T-helper 17 cell (primary cell): ENCODE measurements at regions not wholly inside any gene's neighbourhood (a gene's known extent, or its start where the extent isn't known, plus 50 kb on each side); places are given as distances from the start of the nearest gene placed in this dataset.

Source experiments
- ATAC-seq: fragments of 150-1000 bp; cut with Tn5 transposase; 2 replicates; pipeline ENCODE4 v1.10.0; 2021; ENCODE audit warnings: mild to moderate bottlenecking, moderate library complexity
- DNase-seq, 3 donors: peaks; one replicate each; pipeline versions ENCODE4 v3.0.0 to v3.0.0-alpha.2; 2020 to 2021
- H3K9me3 ChIP-seq: one replicate; pipeline ENCODE4 v1.7.0; 2013; ENCODE audit warnings: low read length, mild to moderate bottlenecking; ENCODE audit not compliant: control insufficient read depth, poor library complexity, severe bottlenecking
- H3K27ac Mint-ChIP-seq: one replicate; pipeline ENCODE4 v1.8.0; 2022; ENCODE audit warnings: mild to moderate bottlenecking, moderate library complexity, mixed read lengths
- H3K27me3 Mint-ChIP-seq: one replicate; pipeline ENCODE4 v1.8.0; 2022; ENCODE audit warnings: mixed read lengths
- H3K36me3 Mint-ChIP-seq: one replicate; pipeline ENCODE4 v1.8.0; 2022; ENCODE audit warnings: low read depth, mixed read lengths
- H3K4me1 Mint-ChIP-seq: one replicate; pipeline ENCODE4 v1.8.0; 2022; ENCODE audit warnings: mild to moderate bottlenecking, mixed read lengths
- H3K4me3 Mint-ChIP-seq: one replicate; pipeline ENCODE4 v1.8.0; 2022; ENCODE audit warnings: mild to moderate bottlenecking, moderate library complexity, mixed read lengths

GRCh38 chr1:5571438-5571837 is 420.8 kb downstream of the NPHP4 start:
- H3K36me3 Mint-ChIP-seq, result no peaks in the 10 kb centered on the region
- H3K4me3 Mint-ChIP-seq, result no peak overlapping the region
- H3K27me3 Mint-ChIP-seq, result peaks cover 24% of the 10 kb centered on the region
- no peaks in the 10 kb centered on the region for H3K9me3 ChIP-seq
- ATAC-seq (no peak), DNase-seq (no peak)
- no peak overlapping the region for H3K27ac Mint-ChIP-seq
- no peaks in the 10 kb centered on the region for H3K4me1 Mint-ChIP-seq

GRCh38 chr1:5570931-5571330 is 421.3 kb downstream of the NPHP4 start:
- no peaks in the 10 kb centered on the region for H3K36me3 Mint-ChIP-seq
- ATAC-seq, result no peak
- H3K4me3 Mint-ChIP-seq, result no peak overlapping the region
- H3K27ac Mint-ChIP-seq, result no peak overlapping the region
- DNase-seq, result no peak
- no peaks in the 10 kb centered on the region for H3K4me1 Mint-ChIP-seq
- H3K9me3 ChIP-seq, result no peaks in the 10 kb centered on the region
- H3K27me3 Mint-ChIP-seq, result peaks cover 23% of the 10 kb centered on the region

GRCh38 chr1:5568321-5568720 is 423.9 kb downstream of the NPHP4 start:
- Mint-ChIP-seq H3K4me1 (peaks cover 3% of the 10 kb centered on the region), H3K27ac (no peak overlapping the region), H3K36me3 (no peaks in the 10 kb centered on the region), H3K27me3 (peaks cover 29% of the 10 kb centered on the region), H3K4me3 (no peak overlapping the region)
- ATAC-seq (no peak), DNase-seq (no peak)
- no peaks in the 10 kb centered on the region for H3K9me3 ChIP-seq

GRCh38 chr1:5567839-5568238 is 424.4 kb downstream of the NPHP4 start:
- Mint-ChIP-seq H3K4me3 (no peak overlapping the region), H3K27ac (no peak overlapping the region), H3K4me1 (peaks cover 3% of the 10 kb centered on the region), H3K36me3 (no peaks in the 10 kb centered on the region), H3K27me3 (peaks cover 28% of the 10 kb centered on the region)
- ATAC-seq, result no peak
- no peak for DNase-seq
- no peaks in the 10 kb centered on the region for H3K9me3 ChIP-seq

- Mint-ChIP-seq H3K36me3 (no peaks in the 10 kb centered on the region), H3K4me3 (no peak overlapping the region), H3K27me3 (peaks cover 22% of the 10 kb centered on the region), H3K4me1 (peaks cover 3% of the 10 kb centered on the region), H3K27ac (no peak overlapping the region)
- H3K9me3 ChIP-seq, result no peaks in the 10 kb centered on the region
- no peak for DNase-seq
- ATAC-seq, result no peak
Measured at GRCh38 chr1:5566924-5567323, 425.3 kb downstream of the NPHP4 start.

- DNase-seq (no peak), ATAC-seq (no peak)
- Mint-ChIP-seq H3K36me3 (no peaks in the 10 kb centered on the region), H3K27me3 (peaks cover 22% of the 10 kb centered on the region), H3K4me3 (no peak overlapping the region), H3K4me1 (peaks cover 3% of the 10 kb centered on the region), H3K27ac (no peak overlapping the region)
- H3K9me3 ChIP-seq, result no peaks in the 10 kb centered on the region
Measured at GRCh38 chr1:5565281-5566125, 426.7 kb downstream of the NPHP4 start.

GRCh38 chr1:5564578-5565257 is 427.5 kb downstream of the NPHP4 start:
- DNase-seq, result no peak
- no peak for ATAC-seq
- H3K4me1 Mint-ChIP-seq, result peaks cover 3% of the 10 kb centered on the region
- peaks cover 22% of the 10 kb centered on the region for H3K27me3 Mint-ChIP-seq
- no peak overlapping the region for H3K4me3 Mint-ChIP-seq
- no peak overlapping the region for H3K27ac Mint-ChIP-seq
- H3K36me3 Mint-ChIP-seq, result no peaks in the 10 kb centered on the region
- no peaks in the 10 kb centered on the region for H3K9me3 ChIP-seq

GRCh38 chr1:5563861-5564577 is 428.2 kb downstream of the NPHP4 start:
- Mint-ChIP-seq H3K4me3 (no peak overlapping the region), H3K36me3 (no peaks in the 10 kb centered on the region), H3K4me1 (peaks cover 3% of the 10 kb centered on the region), H3K27me3 (peaks cover 22% of the 10 kb centered on the region), H3K27ac (no peak overlapping the region)
- no peaks in the 10 kb centered on the region for H3K9me3 ChIP-seq
- no peak for ATAC-seq
- DNase-seq, result no peak

- Mint-ChIP-seq H3K4me3 (no peak overlapping the region), H3K36me3 (no peaks in the 10 kb centered on the region), H3K27me3 (peaks cover 22% of the 10 kb centered on the region), H3K27ac (no peak overlapping the region), H3K4me1 (peaks cover 3% of the 10 kb centered on the region)
- no peaks in the 10 kb centered on the region for H3K9me3 ChIP-seq
- DNase-seq, result no peak
- no peak for ATAC-seq
Measured at GRCh38 chr1:5562769-5563168, 429.5 kb downstream of the NPHP4 start.

GRCh38 chr1:5562331-5562730 is 429.9 kb downstream of the NPHP4 start:
- Mint-ChIP-seq H3K27ac (no peak overlapping the region), H3K4me1 (peaks cover 3% of the 10 kb centered on the region), H3K4me3 (no peak overlapping the region), H3K36me3 (no peaks in the 10 kb centered on the region), H3K27me3 (peaks cover 22% of the 10 kb centered on the region)
- DNase-seq (no peak), ATAC-seq (no peak)
- H3K9me3 ChIP-seq, result no peaks in the 10 kb centered on the region

GRCh38 chr1:5559078-5559477 is 433.1 kb downstream of the NPHP4 start:
- H3K9me3 ChIP-seq, result no peaks in the 10 kb centered on the region
- H3K27me3 Mint-ChIP-seq, result peaks cover 7% of the 10 kb centered on the region
- no peak overlapping the region for H3K4me3 Mint-ChIP-seq
- no peaks in the 10 kb centered on the region for H3K36me3 Mint-ChIP-seq
- DNase-seq, result no peak
- H3K27ac Mint-ChIP-seq, result no peak overlapping the region
- ATAC-seq, result no peak
- peaks cover under 1% of the 10 kb centered on the region for H3K4me1 Mint-ChIP-seq

GRCh38 chr1:5555853-5556252 is 436.4 kb downstream of the NPHP4 start:
- H3K9me3 ChIP-seq, result no peaks in the 10 kb centered on the region
- DNase-seq, result no peak
- H3K27me3 Mint-ChIP-seq, result peaks cover 11% of the 10 kb centered on the region
- ATAC-seq, result no peak
- no peaks in the 10 kb centered on the region for H3K36me3 Mint-ChIP-seq
- H3K27ac Mint-ChIP-seq, result no peak overlapping the region
- H3K4me3 Mint-ChIP-seq, result no peak overlapping the region
- H3K4me1 Mint-ChIP-seq, result peaks cover 2% of the 10 kb centered on the region

- DNase-seq (no peak), ATAC-seq (no peak)
- H3K27me3 Mint-ChIP-seq, result peaks cover 11% of the 10 kb centered on the region
- no peaks in the 10 kb centered on the region for H3K36me3 Mint-ChIP-seq
- no peak overlapping the region for H3K4me3 Mint-ChIP-seq
- no peaks in the 10 kb centered on the region for H3K9me3 ChIP-seq
- peaks cover 2% of the 10 kb centered on the region for H3K4me1 Mint-ChIP-seq
- H3K27ac Mint-ChIP-seq, result no peak overlapping the region
Measured at GRCh38 chr1:5554784-5555183, 437.4 kb downstream of the NPHP4 start.
